Skeletal muscle satellite cell (primary cell): ENCODE measurements at regions not wholly inside any gene's neighbourhood (a gene's known extent, or its start where the extent isn't known, plus 50 kb on each side); places are given as distances from the start of the nearest gene placed in this dataset.
A peak's percentile ranks its signal among the peaks of the same experiment; 100 is the strongest.

Experiments used
- H3K27me3 ChIP-seq: 2 replicates; pipeline ENCODE4 v1.7.0; 2013; ENCODE audit warnings: low read length; ENCODE audit not compliant: control insufficient read depth, insufficient read depth
- H3K36me3 ChIP-seq: 2 replicates; pipeline ENCODE4 v1.7.0; 2013; ENCODE audit warnings: mild to moderate bottlenecking, control low read depth, low read length; ENCODE audit not compliant: insufficient read depth
- H3K4me1 ChIP-seq: 2 replicates; pipeline ENCODE4 v1.7.0; 2013; ENCODE audit warnings: low read length; ENCODE audit not compliant: control insufficient read depth, insufficient read depth
- H3K4me2 ChIP-seq: 2 replicates; pipeline ENCODE4 v1.7.0; 2013; ENCODE audit warnings: mild to moderate bottlenecking, low read length
- H3K4me3 ChIP-seq: 2 replicates; pipeline ENCODE4 v1.7.0; 2013; ENCODE audit warnings: low read length
- H3K9ac ChIP-seq: 2 replicates; pipeline ENCODE4 v1.7.0; 2013; ENCODE audit warnings: mild to moderate bottlenecking, low read depth, low read length, moderate library complexity
- H3K9me3 ChIP-seq: replicated peaks from 2 replicates; pipeline ENCODE4 v1.7.0; 2013; ENCODE audit warnings: mild to moderate bottlenecking, control low read depth, low read length

DNA sequence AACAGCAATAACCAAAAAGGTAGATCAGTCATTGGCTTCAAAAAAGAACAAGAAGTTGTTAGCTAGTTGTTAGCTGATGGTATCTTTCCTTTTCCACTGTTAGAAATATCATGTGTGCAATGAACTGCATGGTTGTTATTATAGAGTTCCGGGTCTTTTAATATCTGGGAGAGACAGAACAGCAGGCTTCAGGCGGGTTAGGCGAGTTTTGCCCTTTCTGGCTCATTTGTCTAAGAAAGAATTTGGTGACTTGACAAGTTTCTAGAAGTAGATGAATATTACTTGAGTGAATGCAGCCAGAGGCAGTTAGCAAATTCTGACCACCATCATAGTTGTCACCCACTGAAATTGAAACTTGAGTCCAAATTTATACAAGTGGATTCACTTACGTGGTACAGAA, 88.9 kb upstream of the MID1 start:
- H3K27me3 ChIP-seq: no peaks in the 10 kb centered on the region
- H3K4me3 ChIP-seq: no peak overlapping the region
- H3K36me3 ChIP-seq: no peaks in the 10 kb centered on the region
- H3K9me3 ChIP-seq: no peaks in the 10 kb centered on the region
- no peaks in the 10 kb centered on the region for H3K4me1 ChIP-seq
- no peak overlapping the region for H3K4me2 ChIP-seq
- H3K9ac ChIP-seq: no peak overlapping the region

DNA sequence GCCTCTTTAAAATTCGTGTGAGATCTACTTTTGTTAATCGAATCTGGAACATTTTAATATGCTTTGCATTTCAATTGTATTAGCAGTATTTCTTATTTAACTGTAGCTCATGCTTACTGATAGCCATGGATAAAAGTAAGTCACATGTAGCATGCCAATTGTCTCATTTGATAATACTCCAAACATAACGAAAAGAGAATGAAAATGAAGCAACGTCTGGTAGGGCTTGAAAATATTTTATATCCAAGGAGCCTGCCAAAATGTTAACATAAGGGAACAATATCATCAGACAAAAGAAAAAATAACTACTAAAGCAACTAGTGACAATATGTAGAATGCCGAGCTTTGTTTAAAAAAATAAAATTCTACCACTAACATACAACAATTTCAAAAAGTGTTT, 94.1 kb upstream of the MID1 start:
- no peak overlapping the region for H3K4me3 ChIP-seq
- H3K4me2 ChIP-seq: no peak overlapping the region
- H3K36me3 ChIP-seq: no peaks in the 10 kb centered on the region
- no peaks in the 10 kb centered on the region for H3K9me3 ChIP-seq
- H3K27me3 ChIP-seq: no peaks in the 10 kb centered on the region
- no peak overlapping the region for H3K9ac ChIP-seq
- no peaks in the 10 kb centered on the region for H3K4me1 ChIP-seq

DNA sequence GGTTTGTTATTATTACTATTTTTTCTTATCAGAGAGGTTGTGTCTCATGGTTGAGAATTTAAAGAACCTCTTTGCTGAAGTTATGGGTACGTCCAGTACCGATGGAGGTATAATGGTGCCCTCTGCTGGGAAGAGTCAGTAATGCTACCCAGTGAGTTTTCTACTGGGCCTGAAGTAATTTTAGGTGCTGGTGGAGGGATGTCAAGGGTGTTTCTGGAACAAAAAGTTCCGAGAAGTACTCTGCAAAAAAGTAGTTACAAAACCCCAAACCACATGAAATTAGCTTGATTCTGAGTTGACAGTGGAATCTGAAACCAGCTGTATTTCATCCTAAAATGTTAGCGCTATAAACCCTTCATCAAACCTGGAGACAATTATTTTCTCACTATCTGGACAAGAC, 102.5 kb upstream of the MID1 start:
- no peak overlapping the region for H3K9ac ChIP-seq
- no peaks in the 10 kb centered on the region for H3K36me3 ChIP-seq
- H3K4me1 ChIP-seq: no peaks in the 10 kb centered on the region
- no peaks in the 10 kb centered on the region for H3K9me3 ChIP-seq
- peak overlapping the region; percentile 42 for H3K4me2 ChIP-seq
- no peak overlapping the region for H3K4me3 ChIP-seq
- H3K27me3 ChIP-seq: no peaks in the 10 kb centered on the region

DNA sequence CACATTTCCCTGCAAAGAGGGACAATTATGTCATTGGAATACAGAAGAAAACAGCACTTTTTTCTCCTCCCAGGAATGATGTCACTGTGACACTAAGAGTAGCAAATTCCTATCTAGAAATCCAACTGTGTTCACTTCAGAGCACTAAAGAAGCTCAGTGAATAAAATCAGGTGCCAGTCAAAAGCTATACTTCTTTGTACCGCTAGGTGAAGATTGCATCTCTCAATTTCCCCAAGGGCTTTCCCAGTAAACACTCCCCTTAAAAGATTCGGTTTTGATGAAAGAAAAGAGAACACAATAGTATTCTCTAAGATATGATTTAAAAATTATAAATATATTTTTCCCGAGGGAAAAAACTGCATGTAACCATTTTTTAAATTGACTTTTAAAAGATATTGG, 104.7 kb upstream of the MID1 start:
- no peak overlapping the region for H3K4me3 ChIP-seq
- no peaks in the 10 kb centered on the region for H3K36me3 ChIP-seq
- H3K27me3 ChIP-seq: no peaks in the 10 kb centered on the region
- H3K9ac ChIP-seq: no peak overlapping the region
- H3K4me1 ChIP-seq: no peaks in the 10 kb centered on the region
- H3K9me3 ChIP-seq: no peaks in the 10 kb centered on the region
- H3K4me2 ChIP-seq: no peak overlapping the region

- Histone ChIP-seq H3K4me1 (no peaks in the 10 kb centered on the region), H3K4me2 (no peak overlapping the region), H3K4me3 (no peak overlapping the region), H3K36me3 (no peaks in the 10 kb centered on the region), H3K9ac (no peak overlapping the region), H3K27me3 (no peaks in the 10 kb centered on the region), H3K9me3 (no peaks in the 10 kb centered on the region)
Measured at GRCh38 chrX:10726647-10727046, 106.3 kb upstream of the MID1 start.

DNA sequence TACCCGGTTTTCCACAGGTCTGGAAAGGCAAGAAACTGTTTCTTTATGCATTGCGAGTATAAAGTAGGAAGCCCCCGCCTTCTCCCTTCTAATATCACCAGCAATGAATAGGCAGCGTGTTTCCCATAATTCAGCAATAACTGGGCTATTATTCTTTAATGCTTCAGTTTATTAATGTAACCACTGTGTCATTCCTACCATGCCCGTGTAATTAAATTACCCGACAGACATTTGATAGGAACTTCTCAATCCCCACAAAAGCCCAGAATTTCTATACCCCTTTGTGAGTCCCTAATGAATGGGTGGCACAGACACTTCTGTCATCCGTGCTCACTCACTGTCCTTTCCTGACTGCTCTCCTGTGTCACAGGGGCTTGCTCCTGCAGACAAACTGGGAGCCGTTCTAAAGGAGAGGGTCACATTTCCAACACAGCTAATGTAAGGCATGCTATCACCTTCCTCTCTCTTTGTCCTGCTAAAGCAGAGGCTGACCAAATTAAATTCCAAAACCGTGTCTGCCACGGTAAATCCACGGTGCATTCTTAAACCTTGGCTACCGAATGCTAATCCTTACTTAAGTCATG, 108.5 kb upstream of the MID1 start:
- H3K36me3 ChIP-seq: no peaks in the 10 kb centered on the region
- H3K4me1 ChIP-seq: no peaks in the 10 kb centered on the region
- no peak overlapping the region for H3K4me3 ChIP-seq
- H3K27me3 ChIP-seq: no peaks in the 10 kb centered on the region
- no peaks in the 10 kb centered on the region for H3K9me3 ChIP-seq
- H3K4me2 ChIP-seq: no peak overlapping the region
- no peak overlapping the region for H3K9ac ChIP-seq

GRCh38 chrX:10739426-10739825, 119.0 kb upstream of the MID1 start:
- no peak overlapping the region for H3K9ac ChIP-seq
- no peak overlapping the region for H3K4me2 ChIP-seq
- H3K4me3 ChIP-seq: no peak overlapping the region
- H3K27me3 ChIP-seq: no peaks in the 10 kb centered on the region
- H3K36me3 ChIP-seq: no peaks in the 10 kb centered on the region
- H3K4me1 ChIP-seq: no peaks in the 10 kb centered on the region
- no peaks in the 10 kb centered on the region for H3K9me3 ChIP-seq

DNA sequence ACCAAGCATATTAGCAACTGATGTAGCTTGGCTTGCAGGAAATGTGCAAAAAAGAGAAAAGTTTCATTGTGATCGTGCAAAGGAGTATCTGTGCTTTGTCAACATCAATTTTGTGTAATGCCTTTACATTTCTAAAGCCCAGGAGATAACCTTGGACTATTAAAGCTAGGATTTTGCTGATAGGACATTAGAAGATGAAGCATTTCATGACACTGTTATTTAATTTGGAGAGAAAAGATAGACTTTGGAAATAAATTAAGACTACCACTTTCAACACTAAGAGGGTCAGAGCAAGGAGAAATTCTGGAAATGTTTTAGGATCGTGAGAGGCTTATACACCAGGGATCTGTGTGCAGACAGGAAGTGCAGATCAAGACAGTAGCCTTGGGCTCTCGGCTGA, 120.6 kb upstream of the MID1 start:
- no peak overlapping the region for H3K4me3 ChIP-seq
- H3K27me3 ChIP-seq: no peaks in the 10 kb centered on the region
- peak overlapping the region; percentile 43 for H3K4me2 ChIP-seq
- H3K9me3 ChIP-seq: no peaks in the 10 kb centered on the region
- no peak overlapping the region for H3K9ac ChIP-seq
- H3K4me1 ChIP-seq: no peaks in the 10 kb centered on the region
- no peaks in the 10 kb centered on the region for H3K36me3 ChIP-seq

- Histone ChIP-seq H3K4me1 (no peaks in the 10 kb centered on the region), H3K9ac (no peak overlapping the region), H3K4me2 (peak overlapping the region; percentile 43), H3K9me3 (no peaks in the 10 kb centered on the region), H3K36me3 (no peaks in the 10 kb centered on the region), H3K4me3 (no peak overlapping the region), H3K27me3 (no peaks in the 10 kb centered on the region)
Measured at GRCh38 chrX:10741550-10741949, 121.2 kb upstream of the MID1 start.

DNA sequence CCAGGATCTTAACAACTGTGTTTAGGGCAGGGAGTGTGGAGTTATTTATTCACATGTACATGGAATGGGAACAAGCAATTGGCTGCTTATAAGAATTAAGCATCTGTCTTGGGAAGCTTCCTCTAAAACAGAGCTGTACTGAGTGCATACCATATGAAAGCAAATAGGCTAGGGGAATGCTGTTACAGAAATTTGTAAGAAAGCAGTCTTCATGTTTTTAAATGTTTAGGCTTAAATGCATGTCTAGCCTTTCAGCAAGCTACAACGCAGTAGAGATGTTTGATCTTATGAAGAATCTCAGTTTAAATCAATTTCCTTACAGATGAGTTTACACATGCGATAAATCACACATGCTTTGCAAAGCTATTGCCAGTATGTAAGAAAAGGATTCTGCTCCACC, 123.1 kb upstream of the MID1 start:
- Histone ChIP-seq H3K36me3 (no peaks in the 10 kb centered on the region), H3K4me3 (no peak overlapping the region), H3K9ac (no peak overlapping the region), H3K9me3 (no peaks in the 10 kb centered on the region), H3K4me1 (no peaks in the 10 kb centered on the region), H3K4me2 (no peak overlapping the region), H3K27me3 (no peaks in the 10 kb centered on the region)

DNA sequence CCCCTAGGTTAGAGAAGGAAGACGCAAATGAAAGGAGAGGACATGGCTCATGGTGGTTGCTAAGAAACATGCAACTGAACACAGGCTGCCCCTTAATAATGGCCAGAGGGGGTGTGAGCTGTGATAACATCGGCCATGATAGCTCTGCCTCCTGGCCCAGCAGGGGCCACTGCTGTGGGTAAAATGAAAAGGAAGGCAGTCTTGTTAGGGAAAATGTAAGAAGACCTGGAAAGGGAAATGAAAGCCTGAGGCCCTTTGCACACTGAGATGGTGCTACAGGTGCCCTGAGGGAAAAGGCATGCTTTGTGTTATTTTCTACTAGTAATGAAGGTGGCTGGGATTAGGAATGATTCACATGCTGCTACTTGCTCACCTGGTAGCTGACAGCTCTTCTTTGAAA, 123.6 kb upstream of the MID1 start:
- Histone ChIP-seq H3K9me3 (no peaks in the 10 kb centered on the region), H3K4me1 (no peaks in the 10 kb centered on the region), H3K9ac (no peak overlapping the region), H3K4me3 (no peak overlapping the region), H3K27me3 (no peaks in the 10 kb centered on the region), H3K4me2 (no peak overlapping the region), H3K36me3 (no peaks in the 10 kb centered on the region)

- H3K36me3 ChIP-seq: no peaks in the 10 kb centered on the region
- no peak overlapping the region for H3K4me3 ChIP-seq
- no peak overlapping the region for H3K4me2 ChIP-seq
- H3K4me1 ChIP-seq: no peaks in the 10 kb centered on the region
- no peaks in the 10 kb centered on the region for H3K9me3 ChIP-seq
- H3K9ac ChIP-seq: no peak overlapping the region
- no peaks in the 10 kb centered on the region for H3K27me3 ChIP-seq
Measured at GRCh38 chrX:10747975-10748374, 127.6 kb upstream of the MID1 start.
